Large intestine (tissue), 3 donors: ENCODE measurements at regions not wholly inside any gene's neighbourhood (a gene's known extent, or its start where the extent isn't known, plus 50 kb on each side); places are given as distances from the start of the nearest gene placed in this dataset.

ENCODE experiments used
- DNase-seq, 2 donors: peaks; one replicate each; pipeline versions ENCODE4 v3.0.0 to v3.0.0-alpha.2; 2013
- H3K27ac ChIP-seq: one replicate; pipeline ENCODE4 v1.5.1; 2013; ENCODE audit warnings: low read length
- H3K27me3 ChIP-seq: 2 replicates; pipeline ENCODE4 v1.6.1; 2013; ENCODE audit warnings: low read length; ENCODE audit not compliant: control insufficient read depth, insufficient read depth
- H3K36me3 ChIP-seq: 2 replicates; pipeline ENCODE4 v1.6.1; 2013; ENCODE audit warnings: low read length; ENCODE audit not compliant: control insufficient read depth, insufficient read depth
- H3K4me1 ChIP-seq: one replicate; pipeline ENCODE4 v1.6.1; 2013; ENCODE audit warnings: low read length; ENCODE audit not compliant: control insufficient read depth, insufficient read depth
- H3K4me3 ChIP-seq: one replicate; pipeline ENCODE4 v1.5.1; 2013; ENCODE audit warnings: low read length
- H3K9me3 ChIP-seq: one replicate; pipeline ENCODE4 v1.6.1; 2013; ENCODE audit warnings: mild to moderate bottlenecking, low read depth, low read length, moderate library complexity; ENCODE audit not compliant: control insufficient read depth
- WGBS: methylation state at CpG from one replicate; pipeline ENCODE4 v1.1.5; 2013; ENCODE audit warnings: low lambda C conversion rate; ENCODE audit not compliant: insufficient coverage; 5-methylcytosine and 5-hydroxymethylcytosine counted together

DNA sequence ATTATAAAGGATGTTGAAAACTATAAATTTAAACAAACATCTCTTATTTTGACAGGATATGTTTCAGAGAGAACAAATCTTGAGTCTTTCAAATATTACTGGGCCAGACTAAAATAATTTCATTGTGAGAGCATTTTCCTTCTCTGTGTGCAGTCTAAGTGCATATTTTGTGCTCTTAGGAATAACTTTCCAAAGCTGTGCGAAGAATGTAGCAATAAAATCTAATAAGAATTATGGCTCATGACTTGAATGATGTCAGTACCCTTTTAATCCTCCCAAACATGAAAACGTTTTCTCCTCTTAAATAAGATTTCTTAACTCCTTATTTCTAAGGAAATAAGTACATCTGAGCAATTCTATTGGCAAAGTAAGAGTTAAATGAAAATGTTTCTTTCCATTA, 76.2 kb upstream of the EFEMP1 start:
- Histone ChIP-seq H3K36me3 (no peaks in the 10 kb centered on the region), H3K27ac (no peak overlapping the region), H3K27me3 (no peaks in the 10 kb centered on the region), H3K4me1 (no peaks in the 10 kb centered on the region), H3K9me3 (no peaks in the 10 kb centered on the region), H3K4me3 (no peak overlapping the region)
- no peak for DNase-seq
- WGBS = 100% methylated on average over 1 of the region's 2 CpGs

DNA sequence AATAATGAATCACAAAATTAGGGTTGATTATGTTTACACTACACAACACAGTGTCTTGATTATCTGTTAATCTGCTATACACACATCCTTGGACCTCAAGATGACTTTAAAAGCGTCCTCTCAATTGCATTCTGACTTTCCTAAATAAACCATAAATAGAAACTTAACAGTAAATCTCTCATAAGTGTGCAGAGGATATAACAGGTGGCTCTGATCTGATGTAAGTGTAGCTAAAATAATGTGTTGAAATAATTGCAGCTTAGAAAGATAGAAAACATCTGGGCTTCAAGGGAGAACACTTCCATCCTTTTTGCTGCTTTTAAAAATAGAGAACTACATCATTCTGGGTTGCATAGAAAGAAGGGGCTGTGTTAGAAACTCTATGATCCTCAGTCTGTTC, 78.4 kb upstream of the EFEMP1 start:
- H3K27ac ChIP-seq = no peak overlapping the region
- no peaks in the 10 kb centered on the region for H3K27me3 ChIP-seq
- DNase-seq = no peak
- no CpG with 5 or more reads among the region's 1 CpG for WGBS
- H3K4me1 ChIP-seq = no peaks in the 10 kb centered on the region
- no peaks in the 10 kb centered on the region for H3K36me3 ChIP-seq
- H3K9me3 ChIP-seq = no peaks in the 10 kb centered on the region
- H3K4me3 ChIP-seq = no peak overlapping the region

GRCh38 chr2:56008661-56009431, 85.3 kb upstream of the EFEMP1 start:
- Histone ChIP-seq H3K9me3 (no peaks in the 10 kb centered on the region), H3K4me1 (peaks cover 9% of the 10 kb centered on the region), H3K4me3 (no peak overlapping the region), H3K27me3 (no peaks in the 10 kb centered on the region), H3K36me3 (no peaks in the 10 kb centered on the region), H3K27ac (no peak overlapping the region)
- DNase-seq = peak; percentile 20 to 46
- WGBS = no CpG with 5 or more reads among the region's 8 CpGs

- H3K4me3 ChIP-seq = no peak overlapping the region
- H3K4me1 ChIP-seq = peaks cover 9% of the 10 kb centered on the region
- peak; percentile 37 to 62 for DNase-seq
- no peaks in the 10 kb centered on the region for H3K27me3 ChIP-seq
- H3K27ac ChIP-seq = peak overlapping the region; percentile 20
- H3K36me3 ChIP-seq = no peaks in the 10 kb centered on the region
- no peaks in the 10 kb centered on the region for H3K9me3 ChIP-seq
- 20% methylated on average over 2 of the region's 3 CpGs for WGBS
Observed at GRCh38 chr2:56009758-56010458, 86.3 kb upstream of the EFEMP1 start.

DNA sequence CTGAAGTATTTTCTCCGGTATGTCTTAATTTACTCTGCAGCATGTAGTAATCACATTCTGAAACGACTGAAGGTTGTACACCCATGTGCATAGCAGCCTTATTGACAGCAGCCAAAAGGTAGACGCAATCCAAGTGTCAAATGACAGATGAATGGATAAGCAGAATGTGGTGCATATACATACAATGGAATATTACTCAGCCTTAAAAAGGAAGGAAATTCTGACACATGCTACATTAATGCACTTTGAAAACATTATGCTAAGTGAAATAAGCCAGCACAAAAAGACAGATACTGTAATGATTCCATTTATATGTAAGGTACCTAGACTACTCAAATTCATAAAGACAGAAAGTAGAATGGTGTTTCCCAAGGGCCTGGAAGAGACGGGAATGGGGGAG, 88.0 kb upstream of the EFEMP1 start:
- no peak overlapping the region for H3K4me3 ChIP-seq
- DNase-seq = no peak
- no peaks in the 10 kb centered on the region for H3K27me3 ChIP-seq
- peaks cover 9% of the 10 kb centered on the region for H3K4me1 ChIP-seq
- H3K36me3 ChIP-seq = no peaks in the 10 kb centered on the region
- WGBS = 100% methylated on average over 1 of the region's 4 CpGs
- H3K27ac ChIP-seq = no peak overlapping the region
- no peaks in the 10 kb centered on the region for H3K9me3 ChIP-seq

DNA sequence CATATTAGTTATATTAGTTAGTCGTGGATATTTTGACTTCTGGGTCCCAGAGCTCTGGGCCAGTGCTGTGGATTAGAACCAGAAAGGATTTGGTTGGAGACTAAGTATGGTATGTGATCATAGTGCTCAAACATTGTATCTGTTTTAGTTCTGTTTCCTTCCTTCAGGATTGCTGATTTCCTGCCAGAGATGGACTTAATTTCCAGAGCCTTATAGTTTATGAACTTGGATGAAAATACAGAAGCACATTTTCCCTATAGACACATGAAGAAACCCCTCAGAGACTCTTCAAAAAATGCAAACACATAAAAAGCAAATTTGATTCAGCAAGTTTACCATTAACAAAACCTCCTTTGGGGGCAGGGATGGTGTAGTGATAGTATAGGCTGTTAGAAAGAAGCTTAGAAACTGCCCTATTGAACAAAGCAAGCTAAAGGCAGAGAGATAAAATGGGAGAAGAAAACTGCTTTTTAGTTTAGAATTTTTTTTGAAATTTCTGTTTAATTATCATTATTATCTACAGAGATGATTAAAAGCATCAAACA, 88.7 kb upstream of the EFEMP1 start:
- no peak overlapping the region for H3K27ac ChIP-seq
- H3K27me3 ChIP-seq = no peaks in the 10 kb centered on the region
- no CpG with 5 or more reads among the region's 1 CpG for WGBS
- no peak overlapping the region for H3K4me3 ChIP-seq
- peaks cover 9% of the 10 kb centered on the region for H3K4me1 ChIP-seq
- H3K9me3 ChIP-seq = no peaks in the 10 kb centered on the region
- DNase-seq = no peak
- H3K36me3 ChIP-seq = no peaks in the 10 kb centered on the region

DNA sequence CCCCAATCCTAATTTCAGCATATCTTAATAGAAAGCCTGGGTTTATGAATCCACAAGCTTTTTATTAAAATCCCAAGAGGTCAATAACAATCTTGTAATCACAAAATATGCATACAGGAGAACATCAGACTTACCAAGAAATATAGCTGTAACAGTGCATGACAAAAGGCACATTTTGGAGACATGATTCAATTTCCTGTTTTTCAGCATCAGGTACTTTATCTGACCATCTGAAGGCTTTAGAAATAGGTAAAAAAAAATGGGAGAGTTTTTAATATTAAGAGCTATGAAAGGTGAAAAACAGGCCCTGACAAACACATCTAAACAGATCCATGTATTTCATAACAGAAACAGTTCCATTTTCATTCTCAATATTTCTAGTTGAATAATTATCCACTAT, 89.9 kb upstream of the EFEMP1 start:
- no peak overlapping the region for H3K4me3 ChIP-seq
- H3K36me3 ChIP-seq = no peaks in the 10 kb centered on the region
- peaks cover 9% of the 10 kb centered on the region for H3K4me1 ChIP-seq
- no peaks in the 10 kb centered on the region for H3K9me3 ChIP-seq
- H3K27me3 ChIP-seq = peaks cover 2% of the 10 kb centered on the region
- H3K27ac ChIP-seq = no peak overlapping the region
- no peak for DNase-seq

DNA sequence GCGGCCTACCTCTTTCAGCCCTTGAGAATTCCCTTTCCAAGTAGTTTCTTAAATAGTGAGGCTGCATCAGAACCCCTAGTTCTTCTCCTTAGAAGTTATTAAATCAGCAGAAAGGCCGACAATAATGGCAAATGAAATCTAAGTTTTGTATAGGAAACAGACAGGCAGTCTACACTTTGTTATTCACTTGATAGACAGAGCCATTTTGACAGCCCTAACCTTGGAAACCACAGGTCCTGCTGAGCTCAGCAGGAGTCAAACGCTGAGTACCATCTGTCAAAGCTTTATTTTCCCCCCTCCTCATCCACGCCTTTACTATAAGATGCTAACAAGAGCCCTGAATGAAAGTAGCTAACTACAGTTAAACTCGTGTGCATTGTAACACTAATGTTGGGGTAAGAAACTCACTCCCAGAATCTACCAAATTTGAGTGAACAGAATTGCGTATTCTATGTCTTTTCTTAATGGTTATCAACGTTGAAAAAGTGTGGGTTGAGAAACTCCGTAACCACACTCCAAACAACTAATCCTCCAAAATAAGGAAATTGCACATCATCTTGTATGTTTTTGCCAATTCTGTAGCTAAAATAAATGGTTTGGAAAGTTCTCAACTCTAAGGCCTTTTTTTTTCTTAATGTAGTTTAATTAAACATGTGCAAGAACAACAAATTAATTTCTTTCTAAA, 90.6 kb upstream of the EFEMP1 start:
- Histone ChIP-seq H3K27me3 (peaks cover 2% of the 10 kb centered on the region), H3K36me3 (no peaks in the 10 kb centered on the region), H3K9me3 (no peaks in the 10 kb centered on the region), H3K4me1 (peaks cover 4% of the 10 kb centered on the region), H3K27ac (no peak overlapping the region), H3K4me3 (no peak overlapping the region)
- no peak for DNase-seq
- 83% methylated on average over 2 of the region's 8 CpGs for WGBS

DNA sequence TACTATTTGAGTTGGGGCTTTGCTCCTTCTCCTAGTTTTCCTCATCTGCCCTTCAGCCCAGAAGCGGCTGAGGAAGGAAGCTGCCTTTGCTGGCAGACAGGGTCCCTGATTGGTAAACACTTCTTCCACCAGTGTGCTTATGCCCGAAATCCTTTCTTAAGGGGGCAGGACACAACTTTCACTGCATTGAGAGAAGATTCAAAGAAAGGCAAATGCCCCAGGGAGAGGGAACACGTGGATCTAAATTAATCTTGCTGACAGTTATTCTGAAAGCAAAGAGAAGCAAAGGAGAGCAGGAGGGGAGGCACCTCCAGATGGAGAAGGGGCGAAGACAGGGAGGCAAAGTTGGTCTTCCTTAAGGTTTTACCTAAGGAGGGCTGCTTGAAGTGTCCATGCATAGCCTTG, 92.1 kb upstream of the EFEMP1 start:
- H3K27me3 ChIP-seq = peaks cover 2% of the 10 kb centered on the region
- H3K36me3 ChIP-seq = no peaks in the 10 kb centered on the region
- H3K9me3 ChIP-seq = no peaks in the 10 kb centered on the region
- H3K27ac ChIP-seq = no peak overlapping the region
- DNase-seq = no peak
- whole genome bisulfite sequencing = 0% methylated on average over 1 of the region's 4 CpGs
- H3K4me1 ChIP-seq = no peaks in the 10 kb centered on the region
- H3K4me3 ChIP-seq = no peak overlapping the region

DNA sequence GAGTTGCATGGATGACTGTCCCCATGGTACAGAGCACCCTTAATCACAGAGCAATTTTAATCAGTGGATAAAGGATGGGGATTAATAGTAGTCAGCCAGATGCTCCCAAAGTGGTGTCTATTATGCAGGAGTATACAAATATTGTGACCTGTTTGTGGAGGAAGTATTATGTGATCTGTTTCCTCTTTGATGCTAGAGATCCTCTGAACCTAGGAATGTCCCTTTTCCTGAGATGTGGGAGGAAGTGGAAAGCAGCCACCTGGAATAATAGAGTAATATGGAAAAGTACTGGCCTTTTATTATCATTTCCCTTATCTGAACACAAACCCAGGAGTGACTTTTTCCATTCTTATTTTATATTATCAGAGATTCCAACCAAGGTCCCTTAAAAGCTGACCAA, 94.2 kb upstream of the EFEMP1 start:
- H3K9me3 ChIP-seq = no peaks in the 10 kb centered on the region
- DNase-seq = no peak
- no peaks in the 10 kb centered on the region for H3K4me1 ChIP-seq
- no peaks in the 10 kb centered on the region for H3K36me3 ChIP-seq
- no peak overlapping the region for H3K4me3 ChIP-seq
- H3K27ac ChIP-seq = no peak overlapping the region
- peaks cover 2% of the 10 kb centered on the region for H3K27me3 ChIP-seq
